ENCODE measurements at regions not wholly inside any gene's neighbourhood (a gene's known extent, or its start where the extent isn't known, plus 50 kb on each side); places are given as distances from the start of the nearest gene placed in this dataset.

GRCh38 chr13:30022796-30023195 is 172.4 kb upstream of the UBL3 start:
- intact Hi-C loops (cut with DNase I): no loop called here
- no peak for DNase-seq (ENCODE audit: low spot score)

DNA sequence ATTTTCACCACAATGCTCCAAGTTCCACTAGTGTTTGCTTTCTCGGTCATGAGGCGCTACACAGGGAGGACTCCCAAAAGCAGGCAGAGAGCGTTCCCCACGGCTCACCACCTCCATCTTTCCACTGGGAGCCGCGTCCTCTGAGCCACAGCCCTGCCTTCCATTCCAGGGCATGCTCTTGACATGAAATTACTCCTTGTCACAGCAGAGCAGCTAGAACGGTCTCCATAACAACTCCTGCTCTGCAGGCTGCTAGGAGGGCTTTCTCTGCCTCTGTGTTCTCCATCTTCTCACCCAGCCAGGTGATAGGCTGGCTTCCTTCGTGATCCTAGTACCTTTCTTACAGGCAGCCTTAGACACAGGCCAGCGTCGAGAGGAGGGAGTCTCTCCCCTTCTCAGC is 171.8 kb upstream of the UBL3 start:
- intact Hi-C loops (cut with DNase I): no loop called here
- DNase-seq (ENCODE audit: low spot score): no peak

DNA sequence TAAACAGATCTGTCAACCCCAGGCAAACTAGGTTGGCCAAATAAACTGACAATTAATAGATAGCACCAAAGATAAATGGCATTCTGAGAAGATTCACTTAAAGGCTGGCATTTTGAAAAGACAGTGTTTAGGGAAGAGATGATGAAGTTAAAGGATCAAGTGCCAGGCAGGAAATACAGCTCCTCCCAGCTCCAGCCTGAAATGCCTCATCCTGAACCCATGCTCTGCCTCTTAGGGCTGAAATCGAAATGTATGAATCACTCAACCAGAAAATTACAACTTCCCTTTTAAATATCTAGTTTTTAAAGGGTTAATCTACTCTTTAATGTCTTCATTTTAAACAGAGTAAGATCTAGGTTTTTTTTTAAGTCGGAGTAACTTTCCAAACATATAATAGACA is 171.2 kb upstream of the UBL3 start:
- intact Hi-C loops (cut with DNase I): no loop called here
- no peak for DNase-seq (ENCODE audit: low spot score)

- intact Hi-C loops (cut with DNase I): no loop called here
Observed at GRCh38 chr13:30020726-30021312, 170.4 kb upstream of the UBL3 start.

DNA sequence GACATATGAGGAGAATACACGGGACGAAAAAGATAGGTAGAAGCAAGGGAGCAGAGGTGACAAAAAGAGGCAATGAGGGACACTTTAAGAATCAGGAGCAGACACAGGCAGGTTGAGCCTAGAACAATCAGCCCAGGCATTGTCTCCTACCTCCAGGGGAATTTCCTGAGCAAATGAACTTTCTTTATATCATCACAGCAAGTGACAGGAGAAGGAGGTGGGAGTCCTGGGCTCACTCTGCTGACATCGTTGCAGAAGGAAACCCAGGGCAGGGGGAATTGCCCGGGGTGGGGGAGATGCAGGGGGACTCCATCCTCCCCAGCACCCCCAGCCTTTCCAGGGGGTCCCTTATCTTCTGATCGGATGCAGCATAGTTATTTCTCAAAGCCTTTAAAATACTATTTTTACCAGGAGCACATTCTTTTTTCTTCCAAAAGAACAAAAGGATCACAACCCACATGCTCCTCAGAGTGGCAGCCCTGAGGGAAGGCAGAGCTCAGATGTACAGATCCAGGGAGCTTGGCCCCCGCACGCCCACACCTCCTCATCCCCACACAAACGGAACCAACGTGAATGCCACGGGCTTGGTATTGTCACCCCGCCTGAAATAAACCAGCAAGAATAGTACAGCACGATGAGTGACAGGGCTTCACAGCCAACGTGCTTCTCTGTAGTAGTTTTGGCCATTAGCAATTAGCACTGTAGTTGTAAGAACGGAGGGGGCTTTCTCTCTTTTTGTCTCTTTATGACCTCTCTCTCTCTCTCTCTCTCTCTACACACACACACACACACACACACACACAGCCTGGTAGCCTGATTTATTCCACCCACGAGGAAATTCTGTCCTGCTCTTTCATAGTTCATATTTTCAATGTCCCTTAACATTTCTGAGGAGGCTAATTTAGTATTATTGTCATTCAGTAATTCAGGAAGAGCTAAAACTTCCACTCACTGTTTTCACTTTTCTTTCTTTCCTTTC is 169.5 kb upstream of the UBL3 start:
- intact Hi-C loops (cut with DNase I): no loop called here
- DNase-seq (ENCODE audit: low spot score): no peak

More at GRCh38 chr13:30020726-30021312, 170.4 kb upstream of the UBL3 start:
- DNase-seq (ENCODE audit: low spot score): no peak

DNA sequence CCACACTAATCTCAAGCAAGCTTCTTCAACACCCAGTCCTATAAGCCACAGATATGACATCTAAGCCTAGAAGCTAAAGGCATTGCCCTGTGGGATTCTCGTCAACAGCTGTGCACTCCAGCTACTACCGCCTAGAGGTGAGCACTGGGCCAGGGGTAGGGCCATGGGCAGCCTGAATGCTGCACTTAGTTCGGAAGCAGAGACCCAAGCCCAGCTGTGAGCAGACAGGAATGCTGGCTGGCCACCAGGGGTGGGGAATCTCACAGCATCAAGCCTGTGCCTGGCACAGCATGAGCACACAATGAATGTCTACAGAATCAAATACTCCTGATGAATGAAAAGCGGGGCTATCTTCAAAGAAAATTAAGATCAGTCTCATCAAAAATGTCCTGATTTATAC is 167.5 kb upstream of the UBL3 start:
- DNase-seq (ENCODE audit: low spot score): no peak
- intact Hi-C loops (cut with DNase I): no loop called here

DNA sequence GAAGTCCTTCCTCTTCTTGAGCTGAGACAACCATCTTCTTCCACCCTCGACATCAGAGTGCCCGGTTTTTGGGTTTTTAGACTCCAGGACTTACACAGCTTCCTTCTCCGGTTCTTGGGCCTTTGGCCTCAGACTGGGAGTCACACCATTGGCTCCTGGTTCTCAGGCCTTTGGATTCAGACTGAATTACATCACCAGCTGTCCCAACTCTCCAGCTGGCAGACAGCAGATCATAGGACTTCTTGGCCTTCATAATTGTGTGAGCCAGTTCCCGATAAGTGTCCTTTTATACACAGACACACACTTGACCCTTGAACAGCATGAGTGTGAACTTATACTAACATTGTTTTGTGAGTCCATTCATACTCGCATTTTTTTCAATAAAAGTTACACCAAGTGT is 166.0 kb upstream of the UBL3 start:
- no peak for DNase-seq (ENCODE audit: low spot score)
- intact Hi-C loops (cut with DNase I): no loop called here

DNA sequence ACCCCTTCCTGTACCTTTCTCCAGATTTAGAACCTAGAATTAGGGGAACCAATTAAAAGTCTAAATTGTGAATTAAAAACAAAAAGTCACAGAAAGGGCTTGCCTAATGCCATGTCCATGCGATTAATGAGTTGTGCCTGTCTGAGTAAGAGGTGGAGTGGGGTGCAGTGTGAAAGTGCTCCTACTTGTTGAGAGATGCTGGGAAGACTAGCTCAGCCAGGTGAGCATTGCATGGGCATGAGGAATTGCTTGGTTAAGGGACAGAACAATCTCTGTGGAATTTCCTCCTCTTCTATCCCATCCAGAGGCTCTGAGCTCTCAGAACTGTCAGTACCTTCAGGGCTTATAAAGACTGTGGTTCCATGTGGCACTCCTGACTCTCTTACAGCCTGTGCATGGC is 159.0 kb upstream of the UBL3 start:
- intact Hi-C loops (cut with DNase I): no loop called here
- DNase-seq (ENCODE audit: low spot score): no peak

DNA sequence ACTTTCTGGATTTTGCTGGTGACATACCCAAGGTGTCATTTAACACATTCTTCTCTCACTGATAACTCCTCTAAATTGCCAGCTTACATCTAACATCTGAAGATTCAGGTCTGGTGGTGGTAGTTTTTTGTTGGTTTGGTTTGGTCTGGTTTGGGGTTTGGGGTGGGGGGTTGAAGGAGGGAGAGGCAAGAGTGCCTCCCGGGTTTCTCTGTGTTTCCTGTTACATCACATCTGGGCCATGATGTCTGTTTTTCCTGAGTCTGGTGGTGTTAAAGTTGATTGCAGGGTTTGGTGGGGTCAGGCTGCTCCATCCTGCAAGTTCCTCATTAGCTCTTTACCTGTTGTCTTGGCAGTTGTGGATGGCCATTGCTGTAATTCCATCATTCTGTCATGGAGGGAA is 155.8 kb upstream of the UBL3 start:
- no peak for DNase-seq (ENCODE audit: low spot score)

GRCh38 chr13:30004204-30004603 is 153.8 kb upstream of the UBL3 start:
- intact Hi-C loops (cut with DNase I): no loop called here
- DNase-seq (ENCODE audit: low spot score): no peak

More for the DNA sequence above, 155.8 kb upstream of the UBL3 start:
- intact Hi-C loops (cut with DNase I): no loop called here

GRCh38 chr13:30002577-30002976 is 152.2 kb upstream of the UBL3 start:
- DNase-seq (ENCODE audit: low spot score): no peak
- intact Hi-C loops (cut with DNase I): no loop called here

GRCh38 chr13:30000370-30000765 is 150.0 kb upstream of the UBL3 start:
- intact Hi-C loops (cut with DNase I): no loop called here
- no peak for DNase-seq (ENCODE audit: low spot score)

DNA sequence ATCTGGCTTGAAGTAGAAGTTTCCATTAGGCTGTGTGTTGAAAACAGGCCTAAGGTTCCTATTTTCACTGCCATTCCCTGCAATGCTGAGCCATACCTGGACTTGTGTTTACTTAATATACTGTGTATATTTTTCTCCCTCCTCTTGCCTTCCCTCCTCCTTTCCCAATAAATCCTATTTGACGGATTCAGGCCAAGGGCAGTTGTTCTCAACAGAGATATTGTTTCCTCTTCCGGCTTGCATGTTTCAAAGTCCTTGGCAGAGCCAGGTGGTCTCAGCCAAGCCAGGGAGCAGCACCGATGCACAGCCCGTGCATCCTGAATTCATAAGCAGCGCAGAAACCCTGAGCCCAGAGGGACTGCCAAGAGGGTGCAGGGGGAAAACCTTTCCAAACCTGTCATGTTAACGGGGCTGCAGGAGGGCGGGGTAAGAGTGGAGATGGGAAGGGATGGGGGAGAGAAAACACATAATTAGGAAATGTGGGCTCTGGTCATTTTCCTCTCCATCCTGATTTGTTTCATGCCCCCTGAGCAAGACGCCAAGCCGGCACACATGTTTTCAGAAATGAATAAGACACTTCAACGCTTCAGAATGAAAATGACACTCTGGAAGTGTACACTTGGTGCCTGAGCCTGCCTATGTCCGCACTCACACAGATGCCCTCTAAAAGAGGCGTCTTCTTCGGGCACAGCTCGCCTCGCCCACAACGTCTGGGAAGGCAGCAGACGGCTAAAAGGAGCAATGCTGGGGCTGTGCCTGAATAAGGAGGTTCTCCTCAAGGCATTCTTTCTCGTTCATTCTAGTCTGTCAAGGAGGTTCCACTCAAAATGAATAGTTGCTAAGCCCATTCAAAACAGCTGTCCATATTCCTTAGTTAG is 149.3 kb upstream of the UBL3 start:
- no peak for DNase-seq (ENCODE audit: low spot score)
- intact Hi-C loops (cut with DNase I): no loop called here

GRCh38 chr13:29996316-29996715 is 145.9 kb upstream of the UBL3 start:
- intact Hi-C loops (cut with DNase I): no loop called here

GRCh38 chr13:29994911-29995595 is 144.6 kb upstream of the UBL3 start:
- intact Hi-C loops (cut with DNase I): no loop called here
- no peak for DNase-seq (ENCODE audit: low spot score)

More at GRCh38 chr13:29996316-29996715, 145.9 kb upstream of the UBL3 start:
- no peak for DNase-seq (ENCODE audit: low spot score)

DNA sequence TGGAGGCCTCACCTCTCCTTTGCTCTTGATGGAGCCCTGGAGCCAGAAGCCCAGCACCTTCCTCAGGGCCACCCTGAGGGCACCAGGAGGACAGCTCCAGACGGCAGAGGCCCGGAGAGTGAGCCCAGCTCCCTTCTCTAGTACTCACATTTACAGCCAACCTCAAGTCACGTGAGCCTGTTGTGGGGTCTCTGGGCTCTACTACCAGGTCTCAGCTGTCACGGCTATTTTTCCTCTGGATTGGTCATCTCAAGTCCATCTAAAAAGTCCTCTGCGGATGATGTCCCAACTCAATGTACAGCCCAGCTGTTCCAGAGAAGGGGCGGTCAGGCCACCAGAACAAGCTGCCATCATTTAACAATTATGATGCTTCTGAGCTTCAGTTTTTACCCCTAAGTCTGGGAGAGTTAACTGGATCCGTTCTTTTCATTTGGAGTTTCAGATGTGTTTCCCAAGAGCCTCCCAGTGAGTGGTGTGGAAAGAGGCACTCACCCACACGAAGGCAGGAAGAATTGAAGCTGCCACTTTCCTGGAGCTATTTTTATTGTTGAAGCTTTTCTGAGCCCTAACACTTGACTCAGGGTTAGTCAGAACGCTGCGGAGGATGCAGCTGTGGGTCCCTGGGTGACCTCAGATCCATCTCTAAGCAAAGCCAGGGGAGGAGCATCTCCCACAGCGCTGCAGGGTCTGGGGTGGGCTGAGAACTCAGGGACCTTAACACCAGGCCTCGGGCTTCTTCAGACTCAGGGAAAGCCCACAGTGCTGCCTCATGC is 143.5 kb upstream of the UBL3 start:
- no peak for DNase-seq (ENCODE audit: low spot score)

GRCh38 chr13:29993196-29993595 is 142.8 kb upstream of the UBL3 start:
- intact Hi-C loops (cut with DNase I): no loop called here
- no peak for DNase-seq (ENCODE audit: low spot score)

More for the DNA sequence above, 143.5 kb upstream of the UBL3 start:
- intact Hi-C loops (cut with DNase I): no loop called here

DNA sequence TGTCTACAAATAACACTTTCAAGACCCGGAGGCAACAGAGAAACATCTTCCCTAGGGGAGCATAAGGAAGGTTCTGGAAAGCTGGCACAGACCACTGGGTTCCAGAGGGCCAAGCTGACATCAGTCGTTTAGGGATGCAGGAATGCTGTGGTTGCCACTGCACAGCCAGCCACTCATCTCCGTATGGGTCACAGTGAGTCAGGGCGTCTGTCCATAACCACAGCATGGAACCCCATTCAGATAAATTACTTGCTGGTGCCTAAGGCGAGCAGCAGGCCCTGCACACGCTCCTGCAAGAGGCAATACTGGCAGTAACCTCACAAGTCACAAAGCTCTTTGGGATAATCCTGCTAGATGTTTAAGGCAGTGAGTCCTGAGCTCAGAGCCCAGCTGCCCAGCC is 140.9 kb upstream of the UBL3 start:
- DNase-seq (ENCODE audit: low spot score): no peak
- intact Hi-C loops (cut with DNase I): no loop called here

DNA sequence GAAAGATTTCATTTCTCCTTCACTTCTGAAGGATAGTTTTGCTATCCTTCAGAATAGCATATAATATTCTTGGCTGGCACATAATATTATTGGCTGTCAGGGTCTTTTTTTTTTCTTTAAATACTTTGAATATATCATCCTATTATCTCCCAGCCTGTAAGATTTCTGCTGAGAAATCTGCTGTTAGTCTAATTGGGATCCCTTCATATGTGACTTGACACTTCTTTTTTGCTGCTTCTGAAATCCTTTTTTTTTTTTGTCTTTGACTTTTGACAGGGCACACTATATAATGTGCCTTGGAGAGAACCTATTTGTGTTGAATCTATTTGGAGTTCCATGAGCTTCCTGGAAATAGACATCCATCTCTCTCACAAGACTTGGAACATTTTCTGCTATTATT is 136.9 kb upstream of the UBL3 start:
- intact Hi-C loops (cut with DNase I): no loop called here
- no peak for DNase-seq (ENCODE audit: low spot score)
